GM23248 (cell line): ENCODE measurements at regions not wholly inside any gene's neighbourhood (a gene's known extent, or its start where the extent isn't known, plus 50 kb on each side); places are given as distances from the start of the nearest gene placed in this dataset.

Experiments used
- EZH2 ChIP-seq: fragments of 200-600 bp; sonication (generic); IDR thresholded peaks from 2 replicates; pipeline ENCODE4 v1.6.1; 2018; ENCODE audit warnings: antibody characterized with exemption, mild to moderate bottlenecking; ENCODE audit not compliant: insufficient read depth, poor library complexity, severe bottlenecking
- EZH2phosphoT487 ChIP-seq: fragments of 200-600 bp; sonication (generic); IDR thresholded peaks from 2 replicates; pipeline ENCODE4 v1.6.1; 2018; ENCODE audit warnings: antibody characterized with exemption, moderate library complexity, mild to moderate bottlenecking, low read depth; ENCODE audit not compliant: insufficient read depth

GRCh38 chr4:13977746-13978145, 350.2 kb upstream of the BOD1L1 start:
- TF ChIP-seq EZH2 = no peak
- no peak for TF ChIP-seq EZH2phosphoT487
